ENCODE measurements at regions not wholly inside any gene's neighbourhood (a gene's known extent, or its start where the extent isn't known, plus 50 kb on each side); places are given as distances from the start of the nearest gene placed in this dataset.

DNA sequence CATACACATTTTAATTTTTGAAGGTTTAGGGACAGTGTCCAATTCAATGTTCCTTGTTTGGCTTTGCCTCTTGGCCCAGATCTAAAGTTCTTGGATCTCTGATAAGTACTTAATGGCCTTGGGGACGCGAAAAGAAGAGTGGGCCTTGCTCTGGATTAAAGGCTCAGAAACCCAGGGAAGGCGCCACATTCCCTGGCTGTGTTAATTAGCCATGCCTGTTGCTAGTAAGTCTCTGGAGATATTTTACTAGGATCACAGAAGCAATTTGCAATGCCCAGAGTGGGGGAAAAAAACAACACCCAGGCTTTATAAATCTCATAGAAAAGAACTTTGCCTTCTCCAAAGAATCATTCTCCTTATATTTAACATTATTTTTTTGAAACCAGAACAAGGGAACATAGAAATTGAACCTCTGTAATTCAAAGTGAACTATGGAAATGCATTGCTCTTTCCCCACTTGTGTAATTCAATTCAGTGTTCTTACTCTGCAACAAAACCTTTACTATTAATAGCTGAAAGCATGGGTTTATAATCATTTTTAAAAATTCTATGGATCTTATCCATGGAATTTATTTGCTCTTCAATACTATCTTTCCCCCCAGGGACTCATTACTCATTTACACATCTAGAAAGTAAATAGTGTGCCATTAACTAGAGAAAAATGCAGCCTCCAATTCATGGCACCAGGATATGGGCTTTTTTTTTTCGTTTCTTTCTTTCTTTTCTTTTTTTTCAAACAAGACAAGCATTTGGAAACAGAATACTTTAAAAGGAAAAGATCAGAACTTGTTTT, 172.2 kb upstream of the ANKRD55 start:
- TF ChIP-seq CTCF (IDR thresholded peaks at IDR 0.05) (no peak), POLR2A (IDR thresholded peaks at IDR 0.05) (no peak)

Data from testis (tissue), 2 donors.